A549 (cell line): ENCODE measurements at regions not wholly inside any gene's neighbourhood (a gene's known extent, or its start where the extent isn't known, plus 50 kb on each side); places are given as distances from the start of the nearest gene placed in this dataset.

Experiments used
- CHD2 ChIP-seq: fragments of 150-350 bp; IDR thresholded peaks from 2 replicates; pipeline ENCODE4 v1.6.1; 2014; ENCODE audit warnings: low read length; ENCODE audit not compliant: partially characterized antibody
- CTCF ChIP-seq: fragments of >200 bp; sonication (Bioruptor Twin); formaldehyde crosslinking; IDR thresholded peaks from 3 replicates; pipeline ENCODE4 v1.5.1; 2016
- ESRRA ChIP-seq: fragments of 150-350 bp; IDR thresholded peaks from 2 replicates; pipeline ENCODE4 v1.6.1; 2014; ENCODE audit warnings: mild to moderate bottlenecking, low read length, borderline replicate concordance
- HDAC2 ChIP-seq: fragments of 200-600 bp; sonication (generic); IDR thresholded peaks from 2 replicates; pipeline ENCODE4 v1.6.1; 2016
- JUN ChIP-seq, 2 experiments: fragments of >200 bp; sonication (Bioruptor Twin); formaldehyde crosslinking; IDR thresholded peaks; 2 replicates in 1 of 2; 3 replicates in 1 of 2; pipeline ENCODE4 v1.6.1; 2016 to 2017
- NPAS2 ChIP-seq: fragments of 250-450 bp; sonication (Bioruptor Pico); IDR thresholded peaks from 2 replicates; pipeline ENCODE4 v1.8.0; 2022; ENCODE audit warnings: mild to moderate bottlenecking, moderate library complexity, borderline replicate concordance
- POLR2A ChIP-seq: IDR thresholded peaks from 2 replicates; pipeline ENCODE4 v1.6.1; 2012; ENCODE audit warnings: mild to moderate bottlenecking, low read length
- REST ChIP-seq: fragments of 200-600 bp; sonication (generic); IDR thresholded peaks from 2 replicates; pipeline ENCODE4 v1.6.1; 2016; ENCODE audit warnings: antibody characterized with exemption, mild to moderate bottlenecking, moderate library complexity
- SREBF2 ChIP-seq: fragments of 450-650 bp; IDR thresholded peaks from 2 replicates; pipeline ENCODE4 v1.6.1; 2014; ENCODE audit warnings: mild to moderate bottlenecking, moderate library complexity
- TFCP2L1 ChIP-seq: fragments of 250-450 bp; sonication (Bioruptor Pico); IDR thresholded peaks from 2 replicates; pipeline ENCODE4 v1.5.0; 2021; ENCODE audit warnings: mild to moderate bottlenecking
- ZSCAN20 ChIP-seq: fragments of 250-450 bp; sonication (Bioruptor Pico); IDR thresholded peaks from 2 replicates; pipeline ENCODE4 v1.8.0; 2022; ENCODE audit warnings: mild to moderate bottlenecking, moderate library complexity

- no peak for TF ChIP-seq CHD2
- TF ChIP-seq SREBF2 = no peak
- TF ChIP-seq JUN (IDR thresholded peaks at IDR 0.05) = no peak
- TF ChIP-seq TFCP2L1 (CRISPR knock-in tag) = no peak
- no peak for TF ChIP-seq ESRRA
- no peak for TF ChIP-seq REST
- no peak for TF ChIP-seq CTCF
- no peak for TF ChIP-seq POLR2A
- TF ChIP-seq NPAS2 (CRISPR knock-in tag) = no peak
- TF ChIP-seq ZSCAN20 (CRISPR knock-in tag) = no peak
- no peak for TF ChIP-seq HDAC2
Observed at GRCh38 chr1:70667494-70668170, 256.6 kb downstream of the CTH start.
